GM19239 (cell line): ENCODE measurements at regions not wholly inside any gene's neighbourhood (a gene's known extent, or its start where the extent isn't known, plus 50 kb on each side); places are given as distances from the start of the nearest gene placed in this dataset.
"Not testable (repeated sequence)": the region's sequence is repeated elsewhere in the genome, so short reads cannot be mapped to it uniquely, and the experiment has no call there.

Source experiments
- DNase-seq: peaks from one replicate; pipeline ENCODE4 v3.0.0; 2011; ENCODE audit warnings: low spot score; ENCODE audit not compliant: insufficient read length
- FAIRE-seq: peaks from 2 replicates; lab custom pipeline; 2011; peaks lifted over from hg19 to GRCh38; lab: Jason Lieb, UNC

- DNase-seq: no peak
Observed at GRCh38 chr3:87898971-87899370, 159.8 kb downstream of the CGGBP1 start.

GRCh38 chr3:87895983-87896382 lies 162.8 kb downstream of the CGGBP1 start:
- DNase-seq (no peak), FAIRE-seq (no peak)

More at GRCh38 chr3:87898971-87899370, 159.8 kb downstream of the CGGBP1 start:
- no peak for FAIRE-seq

GRCh38 chr3:87873136-87873535 lies 185.7 kb downstream of the CGGBP1 start:
- DNase-seq: no peak
- FAIRE-seq: no peak

GRCh38 chr3:87867001-87867400 lies 191.8 kb downstream of the CGGBP1 start:
- DNase-seq (no peak), FAIRE-seq (no peak)

GRCh38 chr3:87856126-87856525 lies 202.7 kb downstream of the CGGBP1 start:
- FAIRE-seq (no peak), DNase-seq (no peak)

GRCh38 chr3:87855616-87856015 lies 203.2 kb downstream of the CGGBP1 start:
- FAIRE-seq (no peak), DNase-seq (no peak)

GRCh38 chr3:87855211-87855610 lies 203.6 kb downstream of the CGGBP1 start:
- FAIRE-seq (no peak), DNase-seq (no peak)

GRCh38 chr3:87848003-87848402 lies 210.8 kb downstream of the CGGBP1 start:
- FAIRE-seq: no peak

GRCh38 chr3:87837076-87837475 lies 221.7 kb downstream of the CGGBP1 start:
- FAIRE-seq (no peak), DNase-seq (no peak)

More at GRCh38 chr3:87848003-87848402, 210.8 kb downstream of the CGGBP1 start:
- DNase-seq: no peak

GRCh38 chr3:87836026-87836425 lies 222.8 kb downstream of the CGGBP1 start:
- FAIRE-seq: no peak
- no peak for DNase-seq

- FAIRE-seq (no peak), DNase-seq (no peak)
Observed at GRCh38 chr3:87835236-87835635, 223.6 kb downstream of the CGGBP1 start.

- FAIRE-seq (no peak), DNase-seq (no peak)
Observed at GRCh38 chr3:87834327-87834726, 224.5 kb downstream of the CGGBP1 start.

GRCh38 chr3:87833039-87833377 lies 225.8 kb downstream of the CGGBP1 start:
- FAIRE-seq: no peak

GRCh38 chr3:87828046-87828445 lies 230.8 kb downstream of the CGGBP1 start:
- FAIRE-seq: no peak
- DNase-seq: no peak

More at GRCh38 chr3:87833039-87833377, 225.8 kb downstream of the CGGBP1 start:
- DNase-seq: no peak

- DNase-seq: no peak
- FAIRE-seq: no peak
Observed at GRCh38 chr3:87822563-87822962, 236.2 kb downstream of the CGGBP1 start.

- DNase-seq, FAIRE-seq: not testable (repeated sequence)
Observed at GRCh38 chr3:87813503-87813902, 245.3 kb downstream of the CGGBP1 start.

GRCh38 chr3:87811953-87812352 lies 246.9 kb downstream of the CGGBP1 start:
- DNase-seq (no peak), FAIRE-seq (no peak)

- no peak for FAIRE-seq
- no peak for DNase-seq
Observed at GRCh38 chr3:87810452-87811016, 248.3 kb downstream of the CGGBP1 start.

GRCh38 chr3:87805670-87806069 lies 253.1 kb downstream of the CGGBP1 start:
- peak; percentile 54 for FAIRE-seq
- DNase-seq: no peak

GRCh38 chr3:87801409-87801808 lies 257.4 kb downstream of the CGGBP1 start:
- DNase-seq (no peak), FAIRE-seq (no peak)

GRCh38 chr3:87800516-87800915 lies 258.3 kb downstream of the CGGBP1 start:
- FAIRE-seq (no peak), DNase-seq (no peak)

GRCh38 chr3:87798567-87798947 lies 260.2 kb downstream of the CGGBP1 start:
- no peak for FAIRE-seq
- no peak for DNase-seq
